Lower lobe of right lung (tissue), 2 donors: ENCODE measurements at regions not wholly inside any gene's neighbourhood (a gene's known extent, or its start where the extent isn't known, plus 50 kb on each side); places are given as distances from the start of the nearest gene placed in this dataset.

Experiments
- ATAC-seq, 2 donors: fragments of 200-7000 bp; cut with Tn5 transposase; one replicate each; pipeline ENCODE4 v1.9.1; 2020 to 2022; ENCODE audit warnings: mild to moderate bottlenecking in 2 of 2, moderate library complexity in 2 of 2
- DNase-seq: peaks from one replicate; pipeline ENCODE4 v3.0.0-alpha.2; 2020
- H3K27ac ChIP-seq: fragments of 200-600 bp; one replicate; pipeline ENCODE4 v1.8.0; 2022
- H3K27me3 ChIP-seq: fragments of 200-600 bp; one replicate; pipeline ENCODE4 v1.8.0; 2022; ENCODE audit warnings: low read depth
- H3K36me3 ChIP-seq: fragments of 200-600 bp; one replicate; pipeline ENCODE4 v1.8.0; 2022; ENCODE audit warnings: mild to moderate bottlenecking
- H3K4me1 ChIP-seq: fragments of 200-600 bp; one replicate; pipeline ENCODE4 v1.8.0; 2022
- H3K4me3 ChIP-seq: fragments of 200-600 bp; one replicate; pipeline ENCODE4 v1.8.0; 2022; ENCODE audit warnings: mild to moderate bottlenecking
- H3K9me3 ChIP-seq: fragments of 200-600 bp; one replicate; pipeline ENCODE4 v1.8.0; 2022
- CTCF ChIP-seq: fragments of 200-600 bp; IDR thresholded peaks from one replicate; pipeline ENCODE4 v1.8.0; 2022; ENCODE audit warnings: antibody characterized with exemption, mild to moderate bottlenecking
- intact Hi-C: fragments of 100-400 bp; cut with DNase I; formaldehyde crosslinking; loops from one replicate; pipeline ENCODE4 v1.11.0; 2022
- donor health status: DM: no; HTN: yes; CAD: no; lungs with severe emphysema.

- ATAC-seq (no peak), DNase-seq (no peak)
- H3K27ac ChIP-seq, result no peak overlapping the region
- H3K27me3 ChIP-seq, result no peaks in the 10 kb centered on the region
- intact Hi-C loops, result no loop called here
- H3K36me3 ChIP-seq, result no peaks in the 10 kb centered on the region
- H3K4me3 ChIP-seq, result no peak overlapping the region
- H3K9me3 ChIP-seq, result no peaks in the 10 kb centered on the region
- no peak for TF ChIP-seq CTCF
- no peaks in the 10 kb centered on the region for H3K4me1 ChIP-seq
Observed at GRCh38 chr2:56688661-56689060, 504.9 kb downstream of the CCDC85A start.

- H3K27ac ChIP-seq, result no peak overlapping the region
- H3K27me3 ChIP-seq, result no peaks in the 10 kb centered on the region
- ATAC-seq (no peak), DNase-seq (no peak)
- TF ChIP-seq CTCF, result no peak
- H3K4me3 ChIP-seq, result no peak overlapping the region
- H3K9me3 ChIP-seq, result peaks cover 1% of the 10 kb centered on the region
- H3K4me1 ChIP-seq, result no peaks in the 10 kb centered on the region
- intact Hi-C loops, result no loop called here
- H3K36me3 ChIP-seq, result no peaks in the 10 kb centered on the region
Observed at GRCh38 chr2:56693501-56693900, 509.7 kb downstream of the CCDC85A start.

- intact Hi-C loops, result no loop called here
- no peak overlapping the region for H3K4me3 ChIP-seq
Observed at GRCh38 chr2:56703001-56703400, 519.2 kb downstream of the CCDC85A start.

GRCh38 chr2:56705713-56706112 lies 521.9 kb downstream of the CCDC85A start:
- TF ChIP-seq CTCF, result no peak
- Histone ChIP-seq H3K27me3 (no peaks in the 10 kb centered on the region), H3K4me3 (no peak overlapping the region), H3K9me3 (no peaks in the 10 kb centered on the region), H3K36me3 (no peaks in the 10 kb centered on the region), H3K4me1 (no peaks in the 10 kb centered on the region), H3K27ac (no peak overlapping the region)
- DNase-seq, result no peak
- intact Hi-C loops, result no loop called here
- ATAC-seq, result no peak

More at GRCh38 chr2:56703001-56703400, 519.2 kb downstream of the CCDC85A start:
- no peaks in the 10 kb centered on the region for H3K36me3 ChIP-seq
- no peaks in the 10 kb centered on the region for H3K4me1 ChIP-seq
- DNase-seq (no peak), ATAC-seq (no peak)
- TF ChIP-seq CTCF, result no peak
- peaks cover 7% of the 10 kb centered on the region for H3K9me3 ChIP-seq
- no peak overlapping the region for H3K27ac ChIP-seq
- no peaks in the 10 kb centered on the region for H3K27me3 ChIP-seq

GRCh38 chr2:56707218-56707617 lies 523.4 kb downstream of the CCDC85A start:
- Histone ChIP-seq H3K4me1 (no peaks in the 10 kb centered on the region), H3K9me3 (no peaks in the 10 kb centered on the region), H3K27me3 (no peaks in the 10 kb centered on the region), H3K27ac (no peak overlapping the region), H3K36me3 (no peaks in the 10 kb centered on the region), H3K4me3 (no peak overlapping the region)
- intact Hi-C loops, result no loop called here
- ATAC-seq (no peak), DNase-seq (no peak)
- TF ChIP-seq CTCF, result no peak

GRCh38 chr2:56707650-56708049 lies 523.9 kb downstream of the CCDC85A start:
- Histone ChIP-seq H3K9me3 (no peaks in the 10 kb centered on the region), H3K4me1 (no peaks in the 10 kb centered on the region), H3K27ac (no peak overlapping the region), H3K36me3 (no peaks in the 10 kb centered on the region), H3K27me3 (no peaks in the 10 kb centered on the region), H3K4me3 (no peak overlapping the region)
- no peak for TF ChIP-seq CTCF
- ATAC-seq (no peak), DNase-seq (no peak)
- intact Hi-C loops, result no loop called here
